Activated naive CD8-positive, alpha-beta T cell treated with anti-CD3 and anti-CD28 coated beads, Interleukin-2, amount 50 U/mL, for 16 hours (primary cell): ENCODE measurements at regions not wholly inside any gene's neighbourhood (a gene's known extent, or its start where the extent isn't known, plus 50 kb on each side); places are given as distances from the start of the nearest gene placed in this dataset.

Experiments
- DNase-seq: peaks from one replicate; pipeline ENCODE4 v3.0.0-alpha.2; 2020; ENCODE audit warnings: low read depth, low spot score

DNA sequence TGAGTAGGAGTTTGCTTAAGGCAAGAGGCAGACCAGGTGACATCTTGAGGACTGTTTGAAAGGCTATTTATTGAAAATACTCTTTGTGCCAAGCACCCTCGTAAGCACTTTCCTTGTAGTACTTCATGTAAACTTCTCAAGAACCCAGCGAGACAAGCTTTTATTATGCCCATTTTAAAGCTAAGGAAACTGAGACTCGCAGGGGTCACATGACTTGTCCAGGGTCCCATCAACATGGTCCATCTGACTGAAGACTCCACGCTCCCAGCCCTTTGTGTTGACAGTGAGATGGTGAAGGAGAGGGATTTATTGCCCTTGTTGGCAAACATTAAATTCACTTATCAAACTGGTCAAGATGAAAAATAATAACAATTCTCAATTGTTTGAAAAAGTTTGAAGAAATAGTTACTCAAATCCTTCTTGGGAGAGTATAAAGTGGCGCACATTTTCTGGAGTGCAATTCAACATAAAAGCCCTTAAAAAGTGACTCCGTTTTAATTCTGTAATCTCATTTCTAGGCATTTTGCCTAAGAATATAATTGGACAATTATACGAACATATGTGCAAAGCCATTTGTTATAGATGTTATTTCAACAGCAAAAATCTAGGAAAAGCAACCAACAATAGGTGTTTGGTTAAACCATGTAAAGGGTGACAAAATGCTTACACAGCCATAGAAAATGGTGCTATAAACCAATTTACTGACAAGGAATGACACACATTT lies 270.5 kb upstream of the NCKAP5 start:
- no peak for DNase-seq

DNA sequence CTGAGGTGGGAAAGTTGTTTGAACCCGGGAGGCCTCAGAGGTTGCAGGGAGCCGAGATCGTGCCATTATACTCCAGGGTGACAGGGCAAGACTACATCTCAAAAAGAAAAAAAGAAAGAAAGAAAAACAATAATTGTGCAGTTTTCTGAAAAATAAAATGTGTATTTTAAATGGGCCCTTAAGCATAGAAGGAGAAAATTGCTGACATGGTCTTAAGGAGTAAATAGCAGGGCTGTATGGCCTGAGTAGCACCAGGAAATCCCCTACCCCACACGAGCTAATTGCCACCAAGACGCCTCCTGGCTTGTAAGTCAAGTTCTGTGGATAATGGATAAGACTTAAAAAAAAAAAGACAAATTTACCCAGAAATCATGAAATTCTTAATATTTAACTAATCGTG lies 271.4 kb upstream of the NCKAP5 start:
- DNase-seq: no peak

DNA sequence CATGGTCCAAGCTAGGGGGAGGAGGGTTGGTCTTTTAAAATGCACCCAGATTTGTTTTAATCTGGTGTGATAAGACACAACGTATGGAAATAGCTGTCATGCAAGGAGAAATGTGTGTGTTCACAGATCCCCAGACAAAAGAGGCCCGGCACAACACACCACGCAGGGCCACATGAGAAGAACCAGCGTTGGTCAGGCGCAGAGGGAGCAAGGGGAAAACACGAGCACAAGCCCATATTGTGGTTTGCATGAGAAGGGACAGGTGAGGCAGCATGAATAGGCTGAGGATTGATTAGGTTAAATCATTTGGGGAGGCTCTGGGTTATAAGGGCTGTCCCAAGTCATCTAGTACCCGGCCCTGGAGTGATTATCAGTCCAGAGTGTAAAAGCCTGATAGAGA lies 272.5 kb upstream of the NCKAP5 start:
- DNase-seq: no peak

DNA sequence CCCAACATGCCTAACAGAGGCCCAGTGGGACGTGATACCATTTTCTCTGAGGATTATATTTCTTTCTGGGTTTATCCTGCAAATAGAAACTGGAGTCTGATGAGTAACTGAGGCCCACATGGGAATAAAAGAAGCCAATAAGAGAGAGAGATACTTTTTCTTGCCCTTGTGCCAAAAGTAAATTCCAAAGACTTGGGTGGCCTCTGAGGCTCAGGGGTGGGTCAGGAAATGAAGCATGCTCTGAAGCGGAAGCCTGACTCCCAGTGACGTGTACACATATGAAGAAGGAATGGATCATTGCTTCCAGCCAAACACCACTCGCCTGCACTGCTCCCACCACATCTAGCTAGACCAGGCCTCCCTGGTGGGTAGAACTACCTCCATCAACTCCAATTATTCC lies 273.6 kb upstream of the NCKAP5 start:
- DNase-seq: no peak

DNA sequence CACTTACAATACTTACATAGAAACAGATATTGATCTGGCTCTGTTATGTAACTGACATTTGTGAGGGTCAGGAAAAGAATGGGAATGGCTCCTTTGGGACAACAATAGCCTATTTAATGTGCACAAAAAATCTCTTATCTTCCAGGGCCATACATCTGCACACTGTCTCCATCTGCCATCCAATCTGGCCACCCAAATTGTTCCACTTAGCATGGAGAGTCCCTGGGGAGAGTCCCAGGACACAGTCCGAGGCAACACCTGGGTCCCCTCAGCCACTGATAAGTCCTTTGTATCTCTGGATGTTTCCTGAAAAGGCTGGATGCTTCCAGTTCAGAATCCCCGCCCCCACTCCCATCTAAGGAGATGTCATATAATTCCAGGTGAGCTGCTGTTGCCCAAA lies 274.2 kb upstream of the NCKAP5 start:
- DNase-seq: no peak

DNA sequence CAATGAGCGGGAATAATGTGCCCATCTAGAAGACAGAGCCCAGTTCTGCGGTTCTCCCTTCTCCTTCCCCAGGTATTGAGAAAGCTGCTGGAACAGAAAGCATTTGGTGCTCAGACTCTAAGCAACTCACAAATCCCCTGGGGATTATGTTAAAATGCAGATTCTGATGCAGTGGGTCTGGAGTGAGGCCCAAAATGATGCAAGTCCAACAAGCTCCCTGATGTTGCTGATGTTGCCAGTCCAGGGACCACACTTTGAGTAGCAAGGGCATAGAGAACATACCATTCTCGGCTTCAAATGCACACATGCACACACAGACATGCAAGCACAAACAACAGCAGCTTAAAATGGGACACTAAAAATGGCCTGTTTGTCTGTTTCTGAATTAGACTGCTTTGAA lies 274.8 kb upstream of the NCKAP5 start:
- DNase-seq: no peak

DNA sequence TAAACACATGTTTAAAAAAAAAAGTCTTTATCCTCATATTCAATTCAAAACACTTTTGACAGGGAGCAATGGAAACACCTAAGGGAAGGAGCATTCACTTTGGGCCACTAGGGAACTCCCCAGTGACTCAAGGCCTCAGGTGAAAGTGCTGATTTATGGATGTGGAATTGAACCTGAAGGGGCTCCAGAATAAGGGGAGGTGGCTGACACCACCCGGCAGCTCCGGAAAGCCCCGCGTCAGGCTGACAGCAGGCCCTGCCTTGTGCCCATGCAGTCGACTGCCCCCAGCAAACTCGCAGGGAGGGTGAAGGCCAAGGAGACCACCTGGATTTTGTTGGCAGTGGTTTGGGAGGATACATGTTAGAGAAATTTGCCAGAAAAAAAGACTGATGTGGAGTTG lies 275.3 kb upstream of the NCKAP5 start:
- no peak for DNase-seq

DNA sequence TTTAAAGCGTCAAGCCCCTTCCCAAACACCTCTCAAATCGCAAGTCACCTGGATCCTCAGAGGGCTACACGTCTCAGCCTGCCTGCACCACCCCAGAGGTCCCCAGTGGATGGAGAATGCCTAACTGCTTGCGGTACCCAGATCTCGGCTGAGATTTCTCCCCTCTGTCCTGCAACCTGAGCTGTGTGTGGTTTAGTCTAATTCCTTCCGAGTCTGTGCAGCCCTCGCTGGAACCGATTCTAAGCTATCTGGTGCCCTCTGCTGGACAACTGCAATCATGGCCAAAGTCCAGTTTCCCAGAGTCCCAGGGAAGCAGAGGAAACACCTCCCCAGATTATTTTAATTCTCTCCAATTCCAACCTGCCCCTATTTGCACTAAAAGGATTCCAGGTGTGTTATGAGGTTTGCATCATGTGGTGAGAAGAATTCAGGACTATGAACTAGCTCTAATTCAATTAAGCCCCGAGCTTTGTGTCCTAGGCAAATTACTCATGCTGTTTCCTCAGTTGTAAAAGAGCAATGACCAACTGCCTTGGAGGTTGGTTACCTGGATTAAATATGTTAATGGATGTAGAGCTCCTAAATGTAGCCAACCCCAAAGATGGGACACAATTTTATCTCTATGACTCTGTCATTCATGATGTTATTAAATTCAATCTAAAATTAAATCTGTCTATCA lies 276.1 kb upstream of the NCKAP5 start:
- DNase-seq: peak; percentile 23

DNA sequence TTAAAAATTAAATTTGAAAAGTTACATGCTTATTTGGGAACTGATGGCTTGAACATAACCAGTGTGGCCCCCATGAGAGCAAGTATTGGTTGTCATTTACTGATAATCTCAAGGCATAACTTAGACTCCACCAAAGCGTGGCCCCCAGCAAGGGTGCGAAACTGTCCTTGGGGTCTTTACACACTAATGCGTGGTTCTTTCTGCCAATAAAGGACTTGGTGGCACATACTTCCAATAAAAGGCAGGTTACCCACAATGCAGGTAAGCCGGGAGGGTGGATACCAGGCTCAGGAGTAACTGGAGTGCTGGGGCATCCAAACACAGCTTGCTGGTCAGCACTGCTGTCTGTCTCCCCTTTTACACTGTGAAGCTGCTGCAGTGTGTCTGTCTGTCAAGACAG lies 278.2 kb upstream of the NCKAP5 start:
- DNase-seq: no peak

DNA sequence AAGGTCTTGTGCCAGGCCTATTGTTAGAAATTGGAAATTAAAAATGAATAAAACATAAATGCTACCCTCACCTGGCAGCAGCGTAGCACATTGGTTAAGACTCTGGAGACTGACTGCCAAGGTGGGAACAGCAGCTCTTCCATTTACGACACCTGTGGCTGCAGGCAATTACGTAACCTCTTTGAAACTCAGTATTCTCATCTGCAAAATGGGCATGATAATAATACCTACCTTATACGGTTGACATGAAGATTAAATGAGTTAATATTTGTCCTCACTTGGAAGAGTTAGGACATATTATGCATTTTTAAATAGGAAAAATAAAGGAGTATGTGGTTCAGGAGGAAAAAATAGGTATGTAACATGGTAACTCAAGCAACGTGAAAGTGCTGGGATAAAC lies 279.3 kb upstream of the NCKAP5 start:
- DNase-seq: no peak

DNA sequence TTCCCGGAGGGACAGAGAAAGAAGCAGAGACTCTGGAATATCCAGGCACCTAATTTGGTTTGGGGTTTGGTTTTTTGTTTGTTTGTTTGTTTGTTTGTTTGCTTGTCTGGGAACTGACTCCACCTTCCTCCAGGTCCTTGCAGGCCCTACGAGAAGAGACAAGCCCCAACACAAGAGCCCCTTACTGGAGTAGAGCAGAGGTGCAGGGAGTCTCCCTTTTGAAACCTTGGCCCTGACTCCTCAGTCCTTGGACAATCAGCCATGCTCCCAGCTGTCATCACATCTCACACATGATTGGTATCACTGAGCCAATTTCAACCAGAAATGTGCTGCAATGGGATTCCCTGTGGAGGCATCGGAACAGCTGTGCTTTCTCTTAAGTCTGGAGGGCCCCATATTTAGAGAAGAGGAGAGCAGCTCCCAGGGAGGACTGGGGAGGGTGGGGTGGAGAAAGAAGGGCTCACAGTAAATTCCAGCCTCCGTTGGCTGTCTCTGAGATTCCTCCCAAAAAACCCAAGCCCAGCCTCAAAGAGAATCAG lies 279.9 kb upstream of the NCKAP5 start:
- no peak for DNase-seq

DNA sequence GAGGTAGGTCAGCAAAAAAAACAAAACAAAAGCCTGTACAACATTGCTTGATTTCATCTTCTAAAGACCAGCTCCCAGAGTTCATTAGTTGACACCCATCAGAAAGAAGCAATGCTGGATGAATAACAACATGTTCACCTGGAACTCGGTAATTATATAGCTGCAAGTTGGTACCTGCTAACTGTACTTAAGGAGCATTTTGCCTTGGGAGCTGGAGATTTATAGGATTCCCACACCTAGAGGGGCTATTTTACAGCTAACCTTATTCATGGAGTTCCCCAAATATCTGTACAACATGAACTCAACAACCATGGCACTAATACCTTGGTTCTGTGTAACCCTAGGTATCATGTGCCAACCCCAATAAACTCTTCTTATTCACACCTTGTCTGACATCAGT lies 281.1 kb upstream of the NCKAP5 start:
- no peak for DNase-seq

DNA sequence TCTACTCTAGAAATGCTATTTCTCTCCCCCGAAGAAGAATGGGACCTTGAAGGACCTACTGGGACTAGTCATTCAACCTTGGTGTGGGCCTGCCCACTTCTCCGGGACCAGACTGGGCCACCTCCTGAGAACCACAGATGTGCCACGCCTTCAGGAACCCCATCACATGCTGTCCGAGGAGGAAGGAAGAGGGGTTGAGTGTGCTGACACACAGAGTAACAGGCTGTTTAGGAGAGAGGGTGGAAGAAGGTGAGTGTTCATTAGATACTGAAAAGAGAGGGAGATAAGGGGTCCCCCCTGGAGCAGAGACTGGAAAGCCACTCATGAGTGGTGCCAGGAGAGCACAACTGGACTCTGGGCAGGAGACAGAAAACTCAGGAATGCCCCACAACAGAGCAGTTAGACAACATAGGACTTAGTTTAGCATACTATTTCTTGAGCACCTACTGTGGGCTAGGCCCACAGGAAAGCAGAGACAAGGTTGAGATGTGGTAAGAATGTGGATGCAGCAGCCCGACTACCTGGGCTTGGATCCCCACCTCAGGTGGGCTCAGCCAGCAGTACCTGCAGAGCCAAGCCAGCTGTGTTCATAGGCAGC lies 286.4 kb upstream of the NCKAP5 start:
- no peak for DNase-seq

DNA sequence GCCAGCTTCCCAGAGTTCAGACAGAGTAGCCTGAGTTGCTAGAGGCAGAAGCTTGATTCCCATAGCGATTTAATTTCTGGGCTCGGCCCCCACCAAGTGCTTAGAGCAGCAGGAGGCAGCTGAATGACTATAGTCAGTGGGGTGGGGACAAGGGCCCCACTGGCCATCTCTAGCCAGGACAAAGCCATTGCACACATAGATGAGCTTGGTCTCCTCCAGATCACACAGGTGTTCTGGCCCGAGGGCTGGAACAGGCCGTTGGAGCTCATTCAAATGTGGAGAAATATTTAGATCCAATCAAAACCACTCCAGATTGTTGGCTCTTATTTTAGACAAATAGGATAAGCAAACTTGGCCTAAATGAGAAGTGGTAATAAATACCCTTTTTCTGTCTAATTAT lies 287.3 kb upstream of the NCKAP5 start:
- DNase-seq: no peak

DNA sequence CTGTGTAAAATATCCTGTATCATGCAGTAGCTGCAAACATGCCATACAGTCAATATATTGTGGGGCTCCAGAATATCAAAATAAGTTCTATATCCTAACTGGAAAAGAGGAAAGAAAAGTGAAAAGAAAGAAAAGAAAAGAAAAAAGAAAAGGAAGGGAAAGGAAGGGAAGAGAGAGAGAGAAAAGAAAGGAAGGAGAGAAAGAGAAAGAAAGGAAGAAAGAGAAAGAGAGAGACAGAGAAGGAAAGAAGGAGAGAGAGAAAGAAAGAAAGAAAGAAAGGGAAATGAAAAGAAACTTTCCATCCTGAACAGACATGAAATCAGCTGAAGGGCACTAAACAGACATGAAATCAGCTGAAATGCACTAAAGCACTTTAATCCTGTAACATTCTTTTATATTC lies 288.4 kb upstream of the NCKAP5 start:
- no peak for DNase-seq

DNA sequence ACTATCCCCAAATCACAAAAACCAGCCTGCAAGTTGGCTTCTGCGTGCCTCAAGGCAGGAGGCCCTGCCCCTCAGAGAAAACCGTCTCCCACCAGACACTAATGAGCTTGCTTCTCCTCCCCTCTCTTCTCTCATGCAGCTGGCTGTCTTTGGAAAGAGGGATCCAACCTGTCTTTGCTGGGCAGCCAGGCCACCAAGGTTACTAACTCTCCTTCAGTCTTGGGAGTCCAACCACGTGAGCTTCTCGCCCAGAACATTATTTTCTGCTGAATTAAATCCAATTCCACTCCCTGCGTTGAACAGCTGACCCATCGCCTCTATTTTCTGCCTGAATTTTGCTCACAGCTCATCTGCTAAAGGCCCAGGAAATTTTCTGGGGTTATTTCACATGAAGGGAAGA lies 291.3 kb upstream of the NCKAP5 start:
- no peak for DNase-seq

DNA sequence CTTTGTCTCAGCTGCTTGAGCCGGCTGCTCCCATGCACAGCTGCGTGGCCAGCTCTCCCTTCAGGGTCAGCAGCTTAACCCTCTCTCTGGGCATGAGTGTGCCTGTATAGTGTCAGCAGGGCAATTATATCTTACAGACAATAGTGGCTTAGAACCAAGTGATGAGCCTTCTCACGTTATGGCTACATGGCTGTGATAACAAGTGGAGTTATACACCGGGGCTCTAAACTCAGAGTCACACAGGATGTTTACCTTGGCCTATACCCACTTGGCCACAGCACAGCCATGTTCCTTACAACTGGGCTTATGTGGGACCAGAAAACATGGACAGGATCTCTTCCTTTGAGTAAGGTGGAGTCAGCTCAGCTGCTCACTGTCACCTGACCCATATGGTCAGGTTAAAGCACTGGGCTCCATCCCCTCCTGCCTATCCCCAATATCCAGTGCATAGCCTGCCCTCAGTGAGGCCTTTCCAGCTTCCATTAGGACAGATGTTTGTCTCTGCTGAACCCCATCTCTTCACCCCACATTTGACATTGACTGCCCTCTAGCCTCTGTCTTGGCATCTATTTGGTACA lies 294.2 kb upstream of the NCKAP5 start:
- no peak for DNase-seq

DNA sequence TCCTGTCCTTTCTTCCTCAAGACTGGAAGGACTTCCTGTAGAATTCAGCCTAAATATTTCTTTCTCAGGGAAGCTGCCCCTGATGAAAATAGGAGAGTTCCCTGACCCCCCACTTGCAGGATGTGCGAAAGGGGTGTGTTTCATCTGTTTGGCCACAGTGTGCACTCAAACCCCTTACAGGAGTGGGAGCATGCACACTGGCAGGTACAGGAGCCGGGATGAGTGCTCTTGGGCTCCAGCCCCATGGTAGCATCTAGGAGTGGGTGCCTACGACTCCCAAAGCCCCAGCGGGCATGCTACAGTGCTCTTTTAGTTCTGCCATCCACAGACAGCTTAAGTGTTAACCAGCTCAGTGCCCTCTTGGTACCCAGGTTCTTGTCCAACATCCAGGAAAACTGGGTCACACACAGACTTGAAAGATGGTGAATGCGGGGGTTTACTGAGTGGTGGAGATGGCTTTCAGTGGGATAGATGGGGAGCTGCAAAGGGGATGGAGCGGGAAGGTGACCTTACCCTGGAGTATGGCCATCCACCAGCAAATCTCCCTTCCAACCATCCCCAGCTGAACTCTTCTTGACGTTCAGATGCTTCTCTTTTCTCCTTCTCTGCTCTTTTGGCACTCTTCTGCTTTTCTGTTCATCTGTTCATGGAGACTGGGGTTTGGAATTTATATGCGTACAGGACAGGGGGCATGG lies 295.0 kb upstream of the NCKAP5 start:
- DNase-seq: no peak

DNA sequence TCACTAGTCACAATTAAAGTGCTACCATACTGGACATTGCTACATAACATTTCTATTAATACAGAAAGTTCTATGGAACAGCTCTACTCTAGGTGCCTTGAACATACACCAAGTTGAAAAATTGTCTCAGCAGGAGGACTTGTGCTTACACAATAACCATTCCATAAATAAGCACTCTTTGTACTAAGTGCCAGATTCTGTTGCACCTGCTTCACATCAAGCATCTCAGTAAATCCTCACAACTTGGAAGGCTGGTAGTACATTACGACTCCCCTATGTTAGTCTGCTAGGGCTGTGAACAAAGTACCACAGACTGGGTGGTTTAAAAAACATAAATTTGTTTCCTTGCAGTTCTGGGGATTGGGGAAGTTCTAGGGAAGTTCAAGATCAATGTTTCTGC lies 296.9 kb upstream of the NCKAP5 start:
- DNase-seq: no peak

DNA sequence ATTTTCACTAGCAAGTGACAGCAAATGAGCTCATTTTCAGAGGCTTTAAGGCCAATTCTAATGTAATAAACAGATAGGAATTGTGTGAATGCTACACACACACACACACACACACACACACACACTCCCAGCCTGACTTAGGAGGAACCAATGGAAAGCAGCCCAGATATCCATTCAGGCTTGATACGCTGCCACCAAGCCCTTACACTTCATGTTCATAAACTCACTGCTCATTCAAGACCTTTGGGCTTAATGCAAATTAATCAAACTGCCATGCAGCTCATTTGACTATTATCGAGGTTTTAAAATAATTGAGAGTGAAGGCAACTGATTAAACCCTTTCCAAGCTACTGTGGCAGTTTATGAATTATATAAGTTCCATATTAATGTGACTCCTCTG lies 298.9 kb upstream of the NCKAP5 start:
- DNase-seq: no peak

DNA sequence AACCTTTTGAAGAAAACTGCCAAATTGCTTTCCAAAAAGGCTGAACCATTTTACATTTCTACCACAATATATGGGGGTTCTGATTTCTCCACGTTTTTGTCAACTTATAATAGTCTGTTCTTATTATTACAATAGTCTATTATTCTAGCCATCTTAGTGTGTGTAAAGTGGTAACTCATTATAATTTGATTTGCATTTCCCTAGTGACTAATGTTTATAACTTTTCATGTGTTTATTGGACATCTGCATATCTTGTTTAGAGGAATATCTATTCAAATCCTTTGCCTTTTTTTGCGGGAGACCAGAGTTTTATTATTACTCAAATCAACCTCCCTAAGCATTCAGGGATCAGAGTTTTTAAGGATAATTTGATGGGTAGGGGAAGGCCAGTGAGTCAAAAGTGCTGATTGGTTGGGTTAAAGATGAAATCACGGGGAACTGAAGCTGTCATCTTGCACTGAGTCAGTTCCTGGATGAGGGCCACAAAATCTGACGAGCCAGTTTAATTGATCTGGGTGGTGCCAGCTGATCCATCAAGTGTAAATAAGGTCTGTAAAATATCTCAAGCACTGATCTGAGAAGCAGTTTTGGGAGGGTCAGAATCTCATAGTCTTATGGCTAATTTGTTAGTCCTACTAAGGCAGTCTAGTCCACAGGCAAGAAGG lies 303.4 kb upstream of the NCKAP5 start:
- DNase-seq: no peak

DNA sequence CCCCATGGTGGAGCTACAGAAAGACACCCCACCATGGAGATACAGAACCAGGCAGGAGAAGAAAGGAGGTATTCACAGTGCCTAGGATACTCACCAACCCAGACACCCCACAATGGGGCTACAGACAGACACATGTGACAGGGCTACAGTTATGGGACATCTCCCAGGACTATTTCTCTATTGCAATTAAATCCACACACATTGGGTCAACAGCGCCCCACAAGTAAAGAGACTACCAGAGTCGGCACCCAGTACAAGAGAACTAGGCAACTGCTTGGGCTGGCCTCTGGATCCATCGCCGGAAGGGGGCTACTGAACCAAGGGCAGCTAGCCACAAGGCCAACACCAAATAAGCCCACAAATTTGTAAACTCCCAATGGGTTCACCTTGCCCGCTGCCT lies 310.1 kb upstream of the NCKAP5 start:
- DNase-seq: no peak
